Eye (tissue), 1 donor: ENCODE measurements at regions not wholly inside any gene's neighbourhood (a gene's known extent, or its start where the extent isn't known, plus 50 kb on each side); places are given as distances from the start of the nearest gene placed in this dataset.

Experiments
- DNase-seq: peaks from one replicate; pipeline ENCODE4 v3.0.0-alpha.2; 2015

DNA sequence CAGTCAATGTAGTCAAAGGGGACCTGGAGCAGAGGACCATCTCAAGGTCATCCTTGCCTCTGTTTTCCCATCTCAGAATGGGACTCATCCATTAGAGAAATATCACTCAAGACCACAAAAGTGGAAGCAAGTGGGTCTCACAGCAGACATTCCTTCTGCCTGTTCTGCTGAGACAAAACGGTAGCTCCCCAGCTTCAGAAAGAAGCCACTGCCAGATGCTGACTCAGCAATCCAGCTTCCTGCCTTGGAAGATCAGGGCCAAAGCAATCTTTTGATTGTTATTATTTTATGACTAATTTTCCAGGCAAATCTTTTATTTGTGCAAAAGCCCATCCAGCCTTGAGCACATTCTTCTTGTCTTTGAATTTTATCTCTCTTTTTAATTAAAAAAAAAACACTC, 86.8 kb downstream of the CCT6B start:
- no peak for DNase-seq

DNA sequence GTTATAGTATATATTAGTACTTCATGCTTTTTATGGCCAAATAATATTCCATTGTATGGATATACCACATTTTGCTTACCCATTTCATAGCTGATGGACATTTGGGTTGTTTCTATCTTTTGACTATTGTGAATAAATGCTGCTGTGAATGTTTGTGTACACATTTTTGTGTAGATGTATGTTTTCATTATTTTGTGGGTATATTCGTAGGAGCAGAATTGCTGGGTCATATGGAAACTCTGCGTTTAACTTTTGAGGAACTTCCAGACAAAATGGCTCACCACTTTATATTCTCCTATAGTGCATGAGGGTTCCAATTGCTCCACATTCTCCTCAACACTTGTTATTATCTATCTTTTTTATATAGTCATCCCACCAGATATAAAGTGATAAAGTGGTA, 88.6 kb downstream of the CCT6B start:
- DNase-seq = no peak

- no peak for DNase-seq
Observed at GRCh38 chr17:34869641-34870040, 91.6 kb downstream of the CCT6B start.

DNA sequence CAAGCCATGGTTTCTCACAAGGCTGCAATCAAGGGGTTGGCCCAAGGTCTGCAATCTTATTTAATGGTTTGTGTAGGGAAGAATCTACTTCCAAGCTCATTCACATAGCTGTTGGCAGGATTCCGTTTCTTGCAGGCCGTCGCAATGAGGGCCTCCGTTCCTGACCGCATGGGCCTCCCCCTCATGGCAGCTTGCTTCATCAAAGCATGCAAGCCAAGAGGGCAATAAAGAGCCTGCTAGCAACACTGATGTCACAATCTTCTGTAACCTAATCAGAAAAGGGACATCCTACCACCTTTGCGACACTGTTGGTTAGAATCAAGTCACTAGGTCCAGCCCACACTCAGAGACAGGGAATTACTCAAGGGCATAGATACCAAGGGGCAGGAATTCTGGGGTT, 95.5 kb downstream of the CCT6B start:
- DNase-seq = no peak

DNA sequence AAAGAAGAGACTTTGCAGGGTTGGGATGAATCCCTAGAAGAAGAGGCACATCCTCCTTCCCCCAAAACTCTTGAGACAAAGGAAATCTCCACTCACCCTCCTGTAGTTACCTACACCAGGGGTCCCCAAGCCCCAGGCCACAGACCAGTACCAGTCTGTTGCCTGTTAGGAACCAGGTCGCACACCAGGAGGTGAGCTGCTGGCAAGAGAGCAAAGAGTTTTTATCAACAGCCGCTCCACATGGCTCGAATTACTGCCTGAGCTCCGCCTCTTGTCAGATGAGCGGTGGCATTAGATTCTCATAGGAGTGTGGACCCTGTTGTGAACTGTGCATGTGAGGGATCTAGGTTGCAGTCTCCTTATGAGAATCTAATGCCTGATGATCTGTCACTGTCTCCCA, 98.9 kb downstream of the CCT6B start:
- DNase-seq = no peak

- no peak for DNase-seq
Observed at GRCh38 chr17:34861864-34862263, 99.4 kb downstream of the CCT6B start.

GRCh38 chr17:34859652-34860051, 101.6 kb downstream of the CCT6B start:
- no peak for DNase-seq

DNA sequence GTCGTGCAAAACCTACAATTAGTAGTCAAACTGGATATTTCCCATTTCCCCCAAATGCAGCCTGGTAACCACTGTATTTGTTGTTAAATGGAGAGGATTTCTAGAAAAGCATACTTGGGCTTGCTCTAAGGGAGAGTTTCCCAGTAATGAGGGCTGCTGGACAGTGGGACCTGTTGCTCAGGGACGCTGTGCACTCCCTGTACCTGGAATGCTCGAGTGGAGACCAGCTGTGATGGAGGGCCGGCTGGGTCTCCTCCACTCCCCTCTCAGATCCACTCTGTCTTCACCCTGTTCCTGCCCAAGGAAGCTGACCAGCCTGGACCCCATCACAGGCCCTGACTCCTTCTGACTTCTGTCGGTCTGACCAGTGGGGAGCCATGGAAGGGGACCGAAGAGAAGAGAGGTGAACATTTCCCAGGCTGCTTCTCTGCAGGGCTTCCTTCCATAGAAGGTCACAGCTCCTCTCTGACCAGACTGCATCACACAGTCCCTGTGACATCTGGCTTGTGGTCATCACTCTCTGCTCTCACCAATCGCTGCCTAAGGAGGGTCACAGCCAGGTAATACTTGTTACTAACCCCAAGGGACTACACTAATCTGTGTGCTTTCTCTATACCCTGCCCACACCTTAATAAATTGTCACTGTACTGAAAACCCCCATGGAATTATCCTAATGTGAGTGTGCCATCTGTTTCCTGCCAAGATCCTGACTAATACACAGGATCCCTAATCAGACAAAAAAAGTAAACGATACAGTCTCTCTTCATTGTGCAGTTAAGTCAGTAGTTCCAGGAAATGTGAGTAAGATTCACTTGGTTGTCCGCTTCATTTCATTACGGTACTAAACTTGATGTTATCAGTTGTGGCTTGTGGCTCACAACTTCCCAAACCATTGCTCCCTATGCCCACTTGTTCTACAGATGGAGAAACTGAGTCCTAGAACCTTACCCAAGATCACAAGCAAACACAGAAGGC, 102.4 kb downstream of the CCT6B start:
- DNase-seq = no peak

DNA sequence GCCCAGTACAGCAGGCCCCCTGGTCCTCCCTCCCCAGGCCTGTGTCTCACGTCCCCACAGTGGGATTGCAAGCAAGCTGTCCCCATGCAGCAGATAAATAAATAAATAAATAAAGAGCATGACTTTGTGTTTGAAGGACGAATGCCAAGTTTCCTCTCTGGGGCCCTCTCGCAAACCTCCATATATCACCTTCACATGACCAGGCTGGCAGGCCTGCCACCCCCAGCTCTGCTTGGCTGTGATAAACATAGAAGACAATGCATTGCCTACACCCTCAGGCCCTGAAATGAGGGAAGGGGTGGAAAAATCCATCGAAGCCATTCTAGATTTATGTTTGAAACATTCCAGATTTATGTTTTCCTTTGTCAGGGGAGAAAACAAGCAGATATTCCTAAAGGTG, 107.3 kb downstream of the CCT6B start:
- no peak for DNase-seq

DNA sequence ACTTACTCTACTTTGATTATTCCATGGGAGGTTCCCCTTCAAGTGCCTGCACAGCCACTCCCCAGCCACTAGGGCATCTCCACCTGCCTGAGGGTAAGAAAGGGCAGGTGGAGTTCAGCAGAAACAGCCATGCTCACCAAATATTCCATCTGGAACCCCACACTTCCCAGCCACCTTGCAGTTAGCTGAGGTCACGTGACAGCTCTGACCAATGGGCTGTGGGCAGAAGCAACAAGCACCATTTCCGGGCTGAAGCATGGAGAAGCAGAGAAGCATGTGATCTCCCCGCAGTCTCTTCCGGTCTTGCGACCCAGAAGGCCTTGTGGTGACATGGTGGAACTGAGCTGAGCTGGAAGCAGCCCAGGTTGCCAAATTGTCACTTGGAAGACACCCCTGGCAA, 108.6 kb downstream of the CCT6B start:
- DNase-seq = no peak

- DNase-seq = peak; percentile 7
Observed at GRCh38 chr17:34851961-34852540, 109.2 kb downstream of the CCT6B start.

DNA sequence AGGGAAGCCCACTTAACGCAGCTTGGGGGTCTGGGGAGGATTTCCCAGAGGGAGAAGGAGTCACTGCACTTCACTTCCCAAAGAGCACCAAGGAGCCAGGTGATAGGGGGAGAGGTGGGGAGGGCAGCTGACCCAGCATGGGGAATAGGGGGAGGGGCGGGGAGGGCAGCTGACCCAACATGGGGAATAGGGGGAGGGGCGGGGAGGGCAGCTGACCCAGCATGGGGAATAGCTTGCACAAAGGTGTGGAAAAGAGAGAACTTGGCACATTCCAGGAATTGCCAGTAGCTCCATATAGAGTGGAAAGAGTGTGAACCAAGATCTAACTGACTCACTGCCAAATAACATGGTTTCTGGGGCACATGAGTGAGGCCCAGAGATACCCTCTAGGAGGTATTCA, 110.3 kb downstream of the CCT6B start:
- no peak for DNase-seq

DNA sequence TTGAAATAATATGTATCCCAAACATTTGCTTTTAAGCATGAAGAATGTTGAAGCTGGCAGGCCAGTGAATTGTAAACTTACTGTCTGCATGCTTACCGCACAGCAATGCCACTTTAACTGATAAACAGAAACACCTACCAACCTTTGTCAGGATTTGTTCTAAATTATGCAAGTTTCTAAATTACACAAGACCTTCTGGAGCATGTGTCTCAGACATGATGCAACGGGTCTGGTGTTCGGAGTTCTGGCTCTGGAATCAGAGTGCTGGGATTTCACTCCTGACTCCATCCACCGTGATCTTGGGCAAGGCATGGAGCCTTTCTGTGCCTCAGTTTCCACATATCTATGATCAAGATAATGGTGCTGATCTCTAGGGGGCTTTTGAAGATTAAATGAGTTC, 111.2 kb downstream of the CCT6B start:
- DNase-seq = no peak

DNA sequence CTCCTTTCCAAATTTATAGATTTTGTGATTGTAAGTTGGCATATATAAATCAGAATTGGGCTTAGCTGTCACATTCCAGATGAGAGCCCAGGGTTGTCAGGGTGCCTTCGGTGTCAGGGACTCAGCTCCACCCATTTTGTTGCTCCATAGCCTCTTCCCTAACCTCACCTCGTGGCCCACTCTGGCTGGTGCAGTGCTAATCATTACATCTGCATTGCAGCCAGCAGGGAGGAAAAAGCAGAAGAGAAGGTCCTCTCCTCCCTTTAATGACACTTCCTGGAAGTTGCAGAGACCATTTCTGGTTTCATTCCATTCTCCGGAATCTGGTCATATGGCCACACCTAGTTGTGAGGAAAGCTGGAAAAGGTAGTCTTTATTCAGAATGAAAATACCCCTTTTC, 113.3 kb downstream of the CCT6B start:
- DNase-seq = no peak

DNA sequence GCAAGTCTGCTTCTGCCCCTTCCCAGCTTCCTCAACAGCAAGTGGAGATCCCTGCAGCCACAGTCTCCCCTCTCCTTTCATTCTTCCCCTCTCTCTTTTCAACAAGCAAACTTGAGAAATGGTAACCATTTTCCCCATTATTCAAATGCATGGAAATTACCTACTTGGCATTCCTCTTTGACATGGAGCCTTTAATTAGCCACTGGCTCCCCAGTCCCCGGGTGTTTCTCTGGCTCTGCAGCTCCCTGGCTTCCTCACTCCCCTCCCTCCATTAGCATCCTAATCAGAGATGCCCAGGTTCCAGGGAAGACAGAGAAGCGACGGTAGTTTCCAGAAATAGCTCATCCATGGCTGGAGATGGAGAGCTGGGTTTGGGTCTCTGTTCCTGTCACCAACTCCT, 116.0 kb downstream of the CCT6B start:
- DNase-seq = no peak

DNA sequence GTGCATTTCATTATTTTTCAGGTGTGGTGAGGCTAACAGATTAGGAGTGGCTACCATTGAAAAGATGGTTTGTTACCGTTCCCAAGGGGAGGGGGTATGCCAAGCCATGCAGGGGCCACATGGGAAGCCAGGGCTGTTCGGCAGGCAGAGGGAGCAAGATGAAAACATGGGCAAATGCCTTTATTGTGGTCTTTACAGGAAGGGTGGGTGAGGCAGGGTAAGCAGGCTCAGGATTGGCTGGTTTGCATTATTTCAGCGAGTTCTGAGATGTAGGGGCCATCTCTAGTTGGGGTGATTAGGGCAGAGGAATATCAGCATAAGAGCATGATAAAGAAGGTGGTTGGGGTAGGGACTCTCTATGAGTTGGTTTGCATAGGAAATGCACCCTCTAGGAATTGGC, 117.6 kb downstream of the CCT6B start:
- no peak for DNase-seq

- no peak for DNase-seq
Observed at GRCh38 chr17:34842235-34842634, 119.0 kb downstream of the CCT6B start.

GRCh38 chr17:34841467-34841866, 119.8 kb downstream of the CCT6B start:
- no peak for DNase-seq

DNA sequence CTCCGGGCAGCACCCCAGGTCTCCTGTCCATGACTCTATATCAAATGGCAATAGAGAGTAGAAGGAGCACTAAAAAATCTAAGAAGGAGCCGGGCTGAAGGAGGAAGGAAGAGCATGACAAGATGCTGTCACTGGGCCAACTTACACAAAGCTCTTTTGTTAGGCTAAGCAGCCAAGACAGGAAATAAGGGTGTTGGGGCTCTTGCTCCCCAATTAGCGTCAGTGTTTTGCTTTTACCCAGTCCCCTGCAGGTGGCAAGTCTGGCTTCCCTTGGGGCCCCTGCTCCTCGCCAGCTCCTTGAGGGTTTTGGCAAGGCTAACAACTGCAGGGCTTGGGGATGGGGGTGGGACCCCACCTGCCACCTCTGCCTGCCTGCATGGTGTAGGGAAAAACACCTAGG, 120.5 kb downstream of the CCT6B start:
- no peak for DNase-seq

DNA sequence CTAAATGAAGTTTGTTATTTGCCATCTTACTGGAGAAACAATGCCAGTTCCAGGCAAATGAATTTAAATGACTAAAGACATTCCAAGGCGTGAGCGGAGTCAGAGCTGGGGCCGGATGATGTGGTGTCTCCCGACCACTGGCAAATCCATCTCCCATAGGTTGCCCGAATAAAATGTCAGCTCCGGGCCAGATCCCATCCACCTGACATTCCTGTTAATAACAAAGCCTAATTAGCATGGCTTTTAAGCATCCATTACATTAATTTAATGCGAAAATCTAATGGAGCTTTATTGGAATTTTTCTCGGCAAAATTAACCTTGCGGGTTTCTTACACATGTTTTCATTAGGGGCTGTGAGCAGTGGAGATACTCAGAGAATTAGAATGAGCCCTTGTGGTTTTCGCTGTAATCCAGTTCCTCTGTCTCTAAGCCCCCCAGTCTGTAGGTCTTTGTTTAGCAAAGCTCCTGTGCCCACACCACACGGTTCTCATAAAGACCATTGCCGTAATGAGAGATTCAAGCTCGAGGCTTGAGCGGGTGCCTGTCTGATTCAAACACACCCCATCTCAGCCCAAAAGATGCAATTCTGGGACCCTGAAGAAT, 123.3 kb downstream of the CCT6B start:
- no peak for DNase-seq

DNA sequence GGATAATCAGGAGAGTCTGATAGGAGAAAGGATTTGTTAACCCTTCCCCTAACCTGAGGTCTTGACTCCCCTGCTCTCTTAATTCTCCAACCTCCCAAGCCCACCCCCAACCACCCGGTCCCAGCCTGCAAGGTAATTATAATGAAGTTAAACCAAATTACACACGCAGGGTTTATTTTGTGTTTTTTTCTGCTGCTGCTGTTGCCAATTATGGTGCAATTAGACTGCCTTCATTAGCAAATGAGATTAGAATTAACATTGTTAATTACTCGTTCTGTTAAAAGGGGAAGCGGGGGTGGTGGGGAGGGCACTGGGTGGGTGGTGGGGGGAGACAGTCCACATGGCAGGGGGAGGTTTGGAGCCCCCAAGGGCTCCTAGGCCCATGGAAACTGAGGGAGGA, 128.9 kb downstream of the CCT6B start:
- DNase-seq = no peak

GRCh38 chr17:34827008-34827407, 134.3 kb downstream of the CCT6B start:
- DNase-seq = no peak

DNA sequence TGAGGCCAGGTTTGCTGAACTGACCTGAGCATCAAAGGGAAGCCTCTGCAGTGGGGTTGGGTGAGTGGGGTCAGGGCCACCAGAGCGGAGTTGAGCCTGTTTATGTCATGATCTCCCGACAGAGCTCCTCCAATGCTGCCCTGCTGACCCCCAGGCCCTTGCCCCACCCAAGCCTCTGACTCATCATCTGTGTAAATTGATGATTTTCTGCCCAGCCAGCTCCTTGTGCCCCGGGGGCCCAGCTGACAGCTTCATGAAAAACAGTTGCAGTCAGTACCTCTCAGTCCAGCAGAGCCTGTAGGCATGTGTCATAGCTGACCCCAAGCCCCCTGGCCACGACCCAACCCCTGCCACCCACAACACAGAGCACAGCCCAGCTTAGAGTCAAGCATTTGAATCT, 134.9 kb downstream of the CCT6B start:
- no peak for DNase-seq

DNA sequence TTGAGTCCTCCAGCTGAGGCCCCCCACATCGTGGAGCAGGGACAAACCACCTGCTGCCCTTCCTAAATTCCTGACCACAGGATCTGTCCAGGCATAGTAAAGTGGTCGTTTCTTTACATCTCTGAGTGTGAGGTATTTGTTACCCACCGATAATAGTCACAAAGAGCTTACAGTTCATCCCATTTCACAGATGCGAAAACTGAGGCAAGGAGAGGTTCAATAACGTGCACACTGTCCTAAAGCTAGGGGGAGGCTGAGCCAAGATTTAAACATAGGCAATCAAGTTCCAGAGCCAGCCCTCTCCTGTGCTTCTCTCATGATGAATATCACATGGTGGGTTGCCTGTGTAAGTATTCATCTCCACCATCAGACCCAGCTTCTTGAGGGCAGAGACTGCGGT, 135.4 kb downstream of the CCT6B start:
- DNase-seq = no peak
